PC-9 (cell line): ENCODE measurements at regions not wholly inside any gene's neighbourhood (a gene's known extent, or its start where the extent isn't known, plus 50 kb on each side); places are given as distances from the start of the nearest gene placed in this dataset.

Experiments
- EZH2 ChIP-seq: fragments of 200-600 bp; sonication (generic); IDR thresholded peaks from 2 replicates; pipeline ENCODE4 v1.8.0; 2017; ENCODE audit warnings: antibody characterized with exemption, low read depth
- TF ChIP-seq, protein P1 (sequence below): fragments of 200-600 bp; sonication (generic); conservative IDR thresholded peaks from 2 replicates; pipeline ENCODE4 v1.6.1; 2017; ENCODE audit warnings: mixed run types, antibody characterized with exemption, mild to moderate bottlenecking, moderate library complexity

DNA sequence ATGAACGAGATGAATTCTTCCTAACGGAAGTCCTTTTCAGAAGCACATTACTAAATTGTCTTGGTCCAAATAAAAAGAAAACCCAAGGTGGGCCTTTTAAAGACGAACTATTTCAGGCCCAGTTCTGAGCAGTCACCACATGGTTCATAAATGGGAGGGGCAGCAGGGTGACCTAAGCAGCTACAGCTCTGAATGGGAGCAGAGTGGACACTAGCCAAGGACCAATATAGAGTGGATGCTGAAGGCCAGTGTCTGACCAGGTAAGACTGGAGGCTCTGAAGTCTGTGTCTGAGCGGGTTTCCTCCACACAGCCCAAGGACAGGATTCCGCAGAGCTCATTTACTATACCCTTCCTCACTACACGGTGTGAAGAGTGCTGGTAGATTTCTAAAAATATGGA lies 159.1 kb downstream of the TMEM26 start:
- TF ChIP-seq, protein P1, sequence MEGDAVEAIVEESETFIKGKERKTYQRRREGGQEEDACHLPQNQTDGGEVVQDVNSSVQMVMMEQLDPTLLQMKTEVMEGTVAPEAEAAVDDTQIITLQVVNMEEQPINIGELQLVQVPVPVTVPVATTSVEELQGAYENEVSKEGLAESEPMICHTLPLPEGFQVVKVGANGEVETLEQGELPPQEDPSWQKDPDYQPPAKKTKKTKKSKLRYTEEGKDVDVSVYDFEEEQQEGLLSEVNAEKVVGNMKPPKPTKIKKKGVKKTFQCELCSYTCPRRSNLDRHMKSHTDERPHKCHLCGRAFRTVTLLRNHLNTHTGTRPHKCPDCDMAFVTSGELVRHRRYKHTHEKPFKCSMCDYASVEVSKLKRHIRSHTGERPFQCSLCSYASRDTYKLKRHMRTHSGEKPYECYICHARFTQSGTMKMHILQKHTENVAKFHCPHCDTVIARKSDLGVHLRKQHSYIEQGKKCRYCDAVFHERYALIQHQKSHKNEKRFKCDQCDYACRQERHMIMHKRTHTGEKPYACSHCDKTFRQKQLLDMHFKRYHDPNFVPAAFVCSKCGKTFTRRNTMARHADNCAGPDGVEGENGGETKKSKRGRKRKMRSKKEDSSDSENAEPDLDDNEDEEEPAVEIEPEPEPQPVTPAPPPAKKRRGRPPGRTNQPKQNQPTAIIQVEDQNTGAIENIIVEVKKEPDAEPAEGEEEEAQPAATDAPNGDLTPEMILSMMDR = no peak
- no peak for TF ChIP-seq EZH2
